OCI-M2 (cell line): ENCODE measurements at regions not wholly inside any gene's neighbourhood (a gene's known extent, or its start where the extent isn't known, plus 50 kb on each side); places are given as distances from the start of the nearest gene placed in this dataset.

Source experiments
- DNase-seq: peaks from one replicate; lab custom pipeline; 2025; ENCODE audit not compliant: unreplicated experiment; lab: John Stamatoyannopoulos, UW

- DNase-seq = no peak
These were observed 331.0 kb upstream of the PCDH10 start for GRCh38 chr4:132818091-132818490.

- no peak for DNase-seq
These were observed 325.7 kb upstream of the PCDH10 start for GRCh38 chr4:132823419-132823818.

- DNase-seq = no peak
These were observed 324.3 kb upstream of the PCDH10 start for GRCh38 chr4:132824761-132825160.

GRCh38 chr4:132827522-132827921, 321.6 kb upstream of the PCDH10 start:
- no peak for DNase-seq

- no peak for DNase-seq
These were observed 310.9 kb upstream of the PCDH10 start for GRCh38 chr4:132838244-132838643.

- DNase-seq = no peak
These were observed 310.0 kb upstream of the PCDH10 start for GRCh38 chr4:132839070-132839469.

GRCh38 chr4:132859929-132860328, 289.2 kb upstream of the PCDH10 start:
- DNase-seq = no peak

- no peak for DNase-seq
These were observed 288.1 kb upstream of the PCDH10 start for GRCh38 chr4:132860976-132861375.

GRCh38 chr4:132863619-132864018, 285.5 kb upstream of the PCDH10 start:
- no peak for DNase-seq

- DNase-seq = no peak
These were observed 283.6 kb upstream of the PCDH10 start for GRCh38 chr4:132865458-132865857.

GRCh38 chr4:132865922-132866321, 283.2 kb upstream of the PCDH10 start:
- DNase-seq = no peak

GRCh38 chr4:132866616-132867015, 282.5 kb upstream of the PCDH10 start:
- DNase-seq = no peak

GRCh38 chr4:132893787-132894186, 255.3 kb upstream of the PCDH10 start:
- DNase-seq = no peak

- DNase-seq = no peak
These were observed 247.9 kb upstream of the PCDH10 start for GRCh38 chr4:132901224-132901623.

GRCh38 chr4:132910229-132910748, 238.8 kb upstream of the PCDH10 start:
- DNase-seq = no peak

- no peak for DNase-seq
These were observed 231.0 kb upstream of the PCDH10 start for GRCh38 chr4:132918096-132918495.

- no peak for DNase-seq
These were observed 225.6 kb upstream of the PCDH10 start for GRCh38 chr4:132923516-132923915.

GRCh38 chr4:132934911-132935310, 214.2 kb upstream of the PCDH10 start:
- no peak for DNase-seq

GRCh38 chr4:132955146-132955545, 193.9 kb upstream of the PCDH10 start:
- no peak for DNase-seq

GRCh38 chr4:132956962-132957361, 192.1 kb upstream of the PCDH10 start:
- no peak for DNase-seq

GRCh38 chr4:132958457-132959263, 190.4 kb upstream of the PCDH10 start:
- no peak for DNase-seq

GRCh38 chr4:132981611-132982010, 167.5 kb upstream of the PCDH10 start:
- DNase-seq = no peak

GRCh38 chr4:132982151-132982550, 166.9 kb upstream of the PCDH10 start:
- no peak for DNase-seq
